Astrocyte (in vitro differentiated cells and primary cell): ENCODE measurements at regions not wholly inside any gene's neighbourhood (a gene's known extent, or its start where the extent isn't known, plus 50 kb on each side); places are given as distances from the start of the nearest gene placed in this dataset.

ENCODE experiments used
- DNase-seq: peaks from one replicate; pipeline ENCODE4 v3.0.0-alpha.2; 2010; ENCODE audit warnings: low read depth
- FAIRE-seq: peaks from 2 replicates; lab custom pipeline; 2011; peaks lifted over from hg19 to GRCh38; lab: Jason Lieb, UNC
- H2AFZ ChIP-seq: 2 replicates; pipeline ENCODE4 v1.6.0; 2012; ENCODE audit warnings: low read depth, low read length, inconsistent platforms
- H3K27ac ChIP-seq: 2 replicates; pipeline ENCODE4 v1.5.1; 2011; ENCODE audit warnings: low read depth, low read length, inconsistent platforms
- H3K27me3 ChIP-seq: 2 replicates; pipeline ENCODE4 v1.6.0; 2011; ENCODE audit warnings: low read length, inconsistent platforms; ENCODE audit not compliant: insufficient read depth
- H3K36me3 ChIP-seq: 2 replicates; pipeline ENCODE4 v1.5.1; 2011; ENCODE audit warnings: low read length, inconsistent platforms; ENCODE audit not compliant: insufficient read depth
- H3K4me1 ChIP-seq: 2 replicates; pipeline ENCODE4 v1.5.1; 2011; ENCODE audit warnings: low read length, inconsistent platforms; ENCODE audit not compliant: insufficient read depth
- H3K4me2 ChIP-seq: 2 replicates; pipeline ENCODE4 v1.6.0; 2012; ENCODE audit warnings: low read length, inconsistent platforms
- H3K4me3 ChIP-seq: 2 replicates; pipeline ENCODE4 v1.5.1; 2011; ENCODE audit warnings: low read depth, mild to moderate bottlenecking, low read length, inconsistent platforms; ENCODE audit not compliant: insufficient read depth
- H3K79me2 ChIP-seq: 2 replicates; pipeline ENCODE4 v1.6.0; 2012; ENCODE audit warnings: mild to moderate bottlenecking, low read length, inconsistent platforms; ENCODE audit not compliant: insufficient read depth
- H3K9ac ChIP-seq: 2 replicates; pipeline ENCODE4 v1.6.0; 2012; ENCODE audit warnings: mild to moderate bottlenecking, low read length, inconsistent platforms
- H3K9me3 ChIP-seq: 2 replicates; pipeline ENCODE4 v1.5.1; 2012; ENCODE audit warnings: low read depth, mild to moderate bottlenecking, low read length, inconsistent platforms; ENCODE audit not compliant: insufficient read depth
- H4K20me1 ChIP-seq: 2 replicates; pipeline ENCODE4 v1.6.0; 2012; ENCODE audit warnings: low read length, inconsistent platforms; ENCODE audit not compliant: insufficient read depth
- H3K27ac Mint-ChIP-seq: one replicate; pipeline ENCODE4 v1.8.0; 2021; ENCODE audit warnings: mild to moderate bottlenecking, mixed read lengths; ENCODE audit not compliant: unreplicated experiment
- H3K27me3 Mint-ChIP-seq: one replicate; pipeline ENCODE4 v1.8.0; 2021; ENCODE audit warnings: low read depth, mixed read lengths; ENCODE audit not compliant: unreplicated experiment
- H3K36me3 Mint-ChIP-seq: one replicate; pipeline ENCODE4 v1.8.0; 2021; ENCODE audit warnings: low read depth, mixed read lengths; ENCODE audit not compliant: unreplicated experiment
- H3K4me1 Mint-ChIP-seq: one replicate; pipeline ENCODE4 v1.8.0; 2021; ENCODE audit warnings: low read depth, mixed read lengths; ENCODE audit not compliant: unreplicated experiment
- H3K4me3 Mint-ChIP-seq: one replicate; pipeline ENCODE4 v1.8.0; 2021; ENCODE audit warnings: mild to moderate bottlenecking, moderate library complexity, mixed read lengths; ENCODE audit not compliant: unreplicated experiment
- H3K9me3 Mint-ChIP-seq: one replicate; pipeline ENCODE4 v1.8.0; 2021; ENCODE audit warnings: mild to moderate bottlenecking, mixed read lengths; ENCODE audit not compliant: unreplicated experiment
- EZH2 ChIP-seq: IDR thresholded peaks from 2 replicates; pipeline ENCODE4 v1.6.1; 2012; ENCODE audit warnings: mild to moderate bottlenecking, low read length, inconsistent platforms; ENCODE audit not compliant: insufficient read depth
- TF ChIP-seq, protein P1 (sequence below): IDR thresholded peaks from 2 replicates; pipeline ENCODE4 v1.5.1; 2011; ENCODE audit warnings: low read depth, mild to moderate bottlenecking, inconsistent platforms, low read length, moderate library complexity; ENCODE audit not compliant: insufficient read depth

GRCh38 chrX:124476562-124476961 is 130.2 kb downstream of the SH2D1A start:
- no peaks in the 10 kb centered on the region for H4K20me1 ChIP-seq
- TF ChIP-seq, protein P1, sequence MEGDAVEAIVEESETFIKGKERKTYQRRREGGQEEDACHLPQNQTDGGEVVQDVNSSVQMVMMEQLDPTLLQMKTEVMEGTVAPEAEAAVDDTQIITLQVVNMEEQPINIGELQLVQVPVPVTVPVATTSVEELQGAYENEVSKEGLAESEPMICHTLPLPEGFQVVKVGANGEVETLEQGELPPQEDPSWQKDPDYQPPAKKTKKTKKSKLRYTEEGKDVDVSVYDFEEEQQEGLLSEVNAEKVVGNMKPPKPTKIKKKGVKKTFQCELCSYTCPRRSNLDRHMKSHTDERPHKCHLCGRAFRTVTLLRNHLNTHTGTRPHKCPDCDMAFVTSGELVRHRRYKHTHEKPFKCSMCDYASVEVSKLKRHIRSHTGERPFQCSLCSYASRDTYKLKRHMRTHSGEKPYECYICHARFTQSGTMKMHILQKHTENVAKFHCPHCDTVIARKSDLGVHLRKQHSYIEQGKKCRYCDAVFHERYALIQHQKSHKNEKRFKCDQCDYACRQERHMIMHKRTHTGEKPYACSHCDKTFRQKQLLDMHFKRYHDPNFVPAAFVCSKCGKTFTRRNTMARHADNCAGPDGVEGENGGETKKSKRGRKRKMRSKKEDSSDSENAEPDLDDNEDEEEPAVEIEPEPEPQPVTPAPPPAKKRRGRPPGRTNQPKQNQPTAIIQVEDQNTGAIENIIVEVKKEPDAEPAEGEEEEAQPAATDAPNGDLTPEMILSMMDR: no peak
- TF ChIP-seq EZH2: no peak
- H3K4me2 ChIP-seq: no peak overlapping the region
- Mint-ChIP-seq H3K9me3 (no peaks in the 10 kb centered on the region), H3K27ac (no peak overlapping the region), H3K36me3 (no peaks in the 10 kb centered on the region), H3K27me3 (no peaks in the 10 kb centered on the region), H3K4me3 (no peak overlapping the region), H3K4me1 (no peaks in the 10 kb centered on the region)
- H2AFZ ChIP-seq: no peak overlapping the region
- H3K9me3 ChIP-seq: no peaks in the 10 kb centered on the region
- H3K9ac ChIP-seq: no peak overlapping the region
- FAIRE-seq (peak; percentile 73), DNase-seq (no peak)
- H3K36me3 ChIP-seq: no peaks in the 10 kb centered on the region
- H3K4me1 ChIP-seq: no peaks in the 10 kb centered on the region
- H3K27me3 ChIP-seq: no peaks in the 10 kb centered on the region
- no peak overlapping the region for H3K27ac ChIP-seq
- H3K79me2 ChIP-seq: no peaks in the 10 kb centered on the region
- no peak overlapping the region for H3K4me3 ChIP-seq

- no peaks in the 10 kb centered on the region for H3K27me3 ChIP-seq
- H3K9me3 Mint-ChIP-seq: no peaks in the 10 kb centered on the region
- H3K79me2 ChIP-seq: no peaks in the 10 kb centered on the region
- no peaks in the 10 kb centered on the region for H3K27me3 Mint-ChIP-seq
- DNase-seq: no peak
- H3K4me1 Mint-ChIP-seq: no peaks in the 10 kb centered on the region
- H3K4me3 Mint-ChIP-seq: no peak overlapping the region
- H3K4me2 ChIP-seq: no peak overlapping the region
- H3K36me3 Mint-ChIP-seq: no peaks in the 10 kb centered on the region
- no peak overlapping the region for H3K4me3 ChIP-seq
- TF ChIP-seq, protein P1: no peak
- TF ChIP-seq EZH2: no peak
- no peaks in the 10 kb centered on the region for H3K36me3 ChIP-seq
- no peak for FAIRE-seq
- no peak overlapping the region for H2AFZ ChIP-seq
- no peak overlapping the region for H3K9ac ChIP-seq
- H3K4me1 ChIP-seq: no peaks in the 10 kb centered on the region
- no peak overlapping the region for H3K27ac ChIP-seq
- no peak overlapping the region for H3K27ac Mint-ChIP-seq
- H3K9me3 ChIP-seq: no peaks in the 10 kb centered on the region
- H4K20me1 ChIP-seq: no peaks in the 10 kb centered on the region
Measured at GRCh38 chrX:124478046-124478445, 131.7 kb downstream of the SH2D1A start.

DNA sequence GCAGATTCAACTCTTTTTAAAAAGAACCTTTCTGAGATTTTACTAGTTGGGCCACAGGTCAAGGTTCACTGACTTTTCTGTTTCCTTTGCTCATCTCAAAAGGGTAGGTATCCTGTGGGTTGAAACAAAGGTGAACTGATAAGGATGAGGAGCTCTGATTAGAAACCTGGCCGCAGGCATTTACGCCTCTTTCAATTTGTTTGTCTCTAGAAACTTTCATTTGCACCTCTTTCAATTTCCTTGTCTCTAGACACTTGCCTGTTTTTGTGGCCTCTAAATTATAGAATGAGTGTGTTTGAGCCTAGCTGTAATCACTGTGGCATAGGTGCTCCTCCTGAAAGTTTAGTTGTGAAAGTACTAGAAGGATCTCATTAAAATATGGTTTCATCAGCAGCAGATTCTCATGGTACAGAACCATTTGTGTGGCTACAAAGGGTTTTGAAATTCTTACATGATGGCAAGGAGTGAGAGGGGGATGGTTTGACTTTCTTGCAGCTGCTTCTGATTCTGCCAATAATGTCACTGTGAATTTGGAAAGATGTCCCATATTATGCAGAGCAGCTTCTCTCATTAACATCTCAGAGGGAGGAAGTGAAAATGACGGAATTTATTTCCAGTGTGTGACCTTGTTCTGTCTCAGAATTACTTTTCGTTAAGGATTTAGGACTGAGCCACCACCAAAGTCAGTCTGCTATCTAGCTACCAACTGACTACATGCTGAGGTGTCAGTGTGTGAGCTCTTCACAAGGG is 142.2 kb downstream of the SH2D1A start:
- Histone ChIP-seq H3K79me2 (no peaks in the 10 kb centered on the region), H2AFZ (no peak overlapping the region), H3K9me3 (no peaks in the 10 kb centered on the region), H3K36me3 (no peaks in the 10 kb centered on the region), H3K9ac (no peak overlapping the region), H4K20me1 (no peaks in the 10 kb centered on the region), H3K4me1 (no peaks in the 10 kb centered on the region), H3K4me3 (no peak overlapping the region), H3K4me2 (no peak overlapping the region), H3K27me3 (no peaks in the 10 kb centered on the region), H3K27ac (no peak overlapping the region)
- TF ChIP-seq EZH2: no peak
- TF ChIP-seq, protein P1: no peak
- peak; percentile 75 for FAIRE-seq
- Mint-ChIP-seq H3K9me3 (no peaks in the 10 kb centered on the region), H3K4me3 (no peak overlapping the region), H3K4me1 (no peaks in the 10 kb centered on the region), H3K36me3 (no peaks in the 10 kb centered on the region), H3K27ac (no peak overlapping the region), H3K27me3 (no peaks in the 10 kb centered on the region)
- no peak for DNase-seq
